AG09309 (cell line): ENCODE measurements at regions not wholly inside any gene's neighbourhood (a gene's known extent, or its start where the extent isn't known, plus 50 kb on each side); places are given as distances from the start of the nearest gene placed in this dataset.

Experiments
- DNase-seq: peaks from one replicate; pipeline ENCODE4 v3.0.0-alpha.2; 2010; ENCODE audit warnings: low read depth
- H3K4me3 ChIP-seq: 2 replicates; pipeline ENCODE4 v1.5.1; 2011; ENCODE audit warnings: mild to moderate bottlenecking, low read depth, low read length, moderate library complexity; ENCODE audit not compliant: control insufficient read depth
- TF ChIP-seq, protein P1 (sequence below): IDR thresholded peaks from 2 replicates; pipeline ENCODE4 v1.5.1; 2011; ENCODE audit warnings: mild to moderate bottlenecking, low read depth, low read length, inconsistent platforms; ENCODE audit not compliant: insufficient read depth, control insufficient read depth; ENCODE audit errors: missing control alignments

DNA sequence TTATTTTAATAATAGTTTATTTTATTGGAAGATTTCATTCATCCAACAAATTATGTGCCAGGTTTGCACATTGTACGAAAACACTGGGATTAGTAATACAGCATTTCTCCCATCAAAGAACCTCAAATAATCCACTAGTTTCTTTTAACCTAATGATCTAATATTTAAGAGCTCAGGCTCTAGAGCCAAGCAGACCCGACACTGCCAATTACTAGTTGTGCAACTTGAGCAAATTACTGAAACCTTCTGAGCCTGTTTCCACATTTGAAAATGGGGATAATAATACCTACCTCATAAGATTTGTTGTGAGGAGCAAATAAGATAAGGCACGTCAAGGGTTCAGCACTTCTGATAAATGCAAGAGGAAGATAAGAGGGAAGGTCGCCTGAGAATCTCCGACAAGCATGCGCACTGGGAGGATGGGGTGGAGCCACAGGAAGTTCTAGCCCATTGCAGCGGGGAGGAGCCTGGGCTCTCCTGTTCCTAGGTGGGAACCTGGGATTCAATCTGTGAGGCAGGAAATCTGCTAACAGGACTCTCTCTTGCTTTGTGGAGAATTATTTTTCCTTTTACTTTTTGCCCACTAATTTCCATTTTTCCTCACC lies 141.5 kb upstream of the SMAD1 start:
- no peak for DNase-seq
- H3K4me3 ChIP-seq = no peak overlapping the region
- TF ChIP-seq, protein P1, sequence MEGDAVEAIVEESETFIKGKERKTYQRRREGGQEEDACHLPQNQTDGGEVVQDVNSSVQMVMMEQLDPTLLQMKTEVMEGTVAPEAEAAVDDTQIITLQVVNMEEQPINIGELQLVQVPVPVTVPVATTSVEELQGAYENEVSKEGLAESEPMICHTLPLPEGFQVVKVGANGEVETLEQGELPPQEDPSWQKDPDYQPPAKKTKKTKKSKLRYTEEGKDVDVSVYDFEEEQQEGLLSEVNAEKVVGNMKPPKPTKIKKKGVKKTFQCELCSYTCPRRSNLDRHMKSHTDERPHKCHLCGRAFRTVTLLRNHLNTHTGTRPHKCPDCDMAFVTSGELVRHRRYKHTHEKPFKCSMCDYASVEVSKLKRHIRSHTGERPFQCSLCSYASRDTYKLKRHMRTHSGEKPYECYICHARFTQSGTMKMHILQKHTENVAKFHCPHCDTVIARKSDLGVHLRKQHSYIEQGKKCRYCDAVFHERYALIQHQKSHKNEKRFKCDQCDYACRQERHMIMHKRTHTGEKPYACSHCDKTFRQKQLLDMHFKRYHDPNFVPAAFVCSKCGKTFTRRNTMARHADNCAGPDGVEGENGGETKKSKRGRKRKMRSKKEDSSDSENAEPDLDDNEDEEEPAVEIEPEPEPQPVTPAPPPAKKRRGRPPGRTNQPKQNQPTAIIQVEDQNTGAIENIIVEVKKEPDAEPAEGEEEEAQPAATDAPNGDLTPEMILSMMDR = no peak

DNA sequence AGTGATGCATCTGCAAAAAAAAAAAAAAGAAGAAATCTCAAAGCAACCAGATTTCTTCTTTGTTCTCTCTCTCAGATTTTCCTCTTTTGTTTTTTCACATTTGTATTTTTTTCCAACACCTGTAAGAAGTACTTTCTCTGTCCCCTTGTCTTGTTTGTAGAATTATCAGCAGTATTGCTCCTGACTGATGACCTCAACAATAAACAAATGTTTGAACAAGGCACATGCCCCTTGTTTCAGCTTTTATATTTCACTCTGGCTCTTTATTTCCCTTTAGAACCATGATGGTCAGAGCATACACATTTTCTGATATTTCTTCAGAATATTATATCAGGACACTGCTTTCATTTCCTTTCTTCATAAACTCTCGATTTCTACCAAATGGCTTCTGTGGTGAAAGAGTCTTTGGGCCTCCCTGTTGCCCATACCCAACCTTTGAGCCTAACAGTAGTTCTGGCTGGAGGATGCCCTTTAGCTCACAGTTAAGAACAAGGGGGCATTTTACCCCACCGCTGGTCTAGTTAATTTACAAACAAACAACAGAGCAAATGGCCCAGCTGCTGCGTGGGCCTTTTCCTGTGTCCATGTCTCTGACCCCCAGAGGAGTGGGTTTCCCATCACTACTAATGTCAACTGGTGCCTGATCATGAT lies 142.5 kb upstream of the SMAD1 start:
- no peak overlapping the region for H3K4me3 ChIP-seq
- TF ChIP-seq, protein P1 = no peak
- no peak for DNase-seq

DNA sequence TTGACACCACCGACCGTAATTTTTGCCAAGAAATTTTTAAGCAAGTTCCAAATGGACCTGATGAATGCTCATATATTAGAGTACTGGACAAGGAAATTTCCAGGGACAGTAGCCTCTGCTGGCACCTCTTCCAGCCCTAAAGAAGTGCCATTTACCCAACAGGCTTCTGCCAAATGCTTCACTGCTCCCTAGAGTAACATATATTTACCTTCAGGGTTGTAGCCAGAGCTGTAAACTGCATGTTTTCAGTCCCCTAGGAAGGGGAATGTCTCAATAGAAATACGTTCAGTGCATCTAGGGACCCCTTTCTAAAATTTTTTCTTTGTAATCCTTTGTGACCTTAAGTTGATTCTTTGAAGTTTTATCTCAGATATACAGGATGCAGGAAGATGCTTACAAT lies 143.1 kb upstream of the SMAD1 start:
- DNase-seq = no peak
- no peak overlapping the region for H3K4me3 ChIP-seq
- TF ChIP-seq, protein P1 = no peak

DNA sequence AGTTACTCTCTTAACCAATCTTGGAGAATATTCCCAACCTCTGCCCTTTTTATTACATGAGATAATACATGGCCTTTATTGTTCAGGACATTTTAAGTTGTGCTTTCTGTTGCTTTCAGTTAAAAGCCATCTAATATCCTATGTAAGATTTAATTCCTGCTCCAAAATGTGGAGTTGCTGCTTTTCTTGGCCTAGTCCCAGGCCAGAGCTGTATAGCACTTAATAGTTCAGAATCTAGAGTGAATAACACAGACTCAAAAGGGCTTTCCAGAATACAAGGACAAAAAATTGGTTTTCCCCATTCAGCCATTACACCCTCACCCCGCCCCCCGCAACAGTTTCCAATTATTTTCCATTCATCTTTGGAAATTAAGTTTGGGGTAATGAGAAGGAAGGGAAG lies 144.3 kb upstream of the SMAD1 start:
- TF ChIP-seq, protein P1 = no peak
- no peak for DNase-seq
- no peak overlapping the region for H3K4me3 ChIP-seq

DNA sequence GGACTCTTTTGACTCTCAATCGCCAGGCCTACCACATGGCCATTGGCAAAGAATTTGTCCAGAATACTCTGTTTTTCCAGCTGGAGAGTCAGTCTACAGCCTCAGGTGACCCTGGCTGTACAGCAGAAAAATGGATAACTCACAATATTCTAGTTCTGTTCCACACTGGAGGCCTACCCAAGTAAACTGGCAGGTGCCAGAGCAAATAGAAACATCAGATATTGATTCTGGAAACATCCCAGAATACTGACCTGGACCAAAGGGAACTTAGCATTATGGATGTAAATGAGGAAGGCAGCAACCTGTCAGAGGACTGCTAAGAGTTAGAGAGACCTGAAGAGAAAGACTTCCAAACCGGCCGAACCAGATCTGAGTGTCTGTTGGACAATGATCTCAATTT lies 147.9 kb upstream of the SMAD1 start:
- no peak overlapping the region for H3K4me3 ChIP-seq
- TF ChIP-seq, protein P1 = no peak
- no peak for DNase-seq

DNA sequence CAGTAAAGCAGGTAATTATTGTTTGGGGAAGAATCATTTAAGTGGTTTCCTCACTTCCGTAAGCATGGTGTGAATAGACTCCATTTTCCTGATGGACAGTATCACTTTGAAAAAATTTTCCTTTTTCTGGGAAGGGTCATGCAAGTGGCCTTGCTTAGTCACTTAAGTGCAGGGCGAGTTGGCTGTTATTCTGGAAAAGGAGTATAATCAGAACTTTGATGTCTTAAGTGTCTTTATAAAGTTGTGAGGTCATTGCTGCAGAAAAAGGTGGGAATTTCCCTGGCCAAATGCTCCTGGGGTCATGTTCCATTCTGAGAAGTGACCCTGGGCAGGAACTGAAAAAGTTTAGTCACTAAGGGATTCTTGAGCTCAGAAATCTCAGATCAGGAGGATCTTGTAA lies 146.1 kb upstream of the OTUD4 start:
- no peak overlapping the region for H3K4me3 ChIP-seq
- TF ChIP-seq, protein P1 = no peak
- no peak for DNase-seq
